Mesendoderm (in vitro differentiated cells): ENCODE measurements at regions not wholly inside any gene's neighbourhood (a gene's known extent, or its start where the extent isn't known, plus 50 kb on each side); places are given as distances from the start of the nearest gene placed in this dataset.
A peak's percentile ranks its signal among the peaks of the same experiment; 100 is the strongest.

Experiments
- DNase-seq: peaks from one replicate; pipeline ENCODE4 v3.0.0; 2013
- H2AK5ac ChIP-seq: 2 replicates; pipeline ENCODE4 v1.6.1; 2013; ENCODE audit warnings: low read length, inconsistent platforms
- H2BK120ac ChIP-seq: 2 replicates; pipeline ENCODE4 v1.6.1; 2013; ENCODE audit warnings: low read depth, mild to moderate bottlenecking, low read length, moderate library complexity, mixed read lengths
- H2BK15ac ChIP-seq: replicated peaks from 2 replicates; pipeline ENCODE4 v1.6.1; 2013; ENCODE audit warnings: low read depth, mild to moderate bottlenecking, moderate library complexity
- H2BK5ac ChIP-seq: 2 replicates; pipeline ENCODE4 v1.6.1; 2013; ENCODE audit warnings: low read length, inconsistent platforms
- H3K18ac ChIP-seq: 2 replicates; pipeline ENCODE4 v1.6.1; 2013; ENCODE audit warnings: mild to moderate bottlenecking, low read length, mixed read lengths
- H3K23ac ChIP-seq: one replicate; pipeline ENCODE4 v1.6.1; 2013; ENCODE audit warnings: low read length
- H3K27ac ChIP-seq: 2 replicates; pipeline ENCODE4 v1.5.1; 2013; ENCODE audit warnings: low read depth, mild to moderate bottlenecking, inconsistent platforms, low read length, moderate library complexity
- H3K27me3 ChIP-seq: 2 replicates; pipeline ENCODE4 v1.6.1; 2013; ENCODE audit warnings: low read length, control low read depth, mild to moderate bottlenecking, inconsistent platforms; ENCODE audit not compliant: insufficient read depth, poor library complexity
- H3K36me3 ChIP-seq: 2 replicates; pipeline ENCODE4 v1.6.1; 2013; ENCODE audit warnings: low read length, inconsistent platforms; ENCODE audit not compliant: control insufficient read depth, insufficient read depth
- H3K4ac ChIP-seq: one replicate; pipeline ENCODE4 v1.6.1; 2013; ENCODE audit warnings: low read depth, mild to moderate bottlenecking, low read length, moderate library complexity
- H3K4me1 ChIP-seq: 2 replicates; pipeline ENCODE4 v1.6.1; 2013; ENCODE audit warnings: low read depth, low read length, inconsistent platforms; ENCODE audit not compliant: control insufficient read depth
- H3K4me2 ChIP-seq: 2 replicates; pipeline ENCODE4 v1.6.1; 2013; ENCODE audit warnings: low read length
- H3K4me3 ChIP-seq: 2 replicates; pipeline ENCODE4 v1.5.1; 2013; ENCODE audit warnings: mild to moderate bottlenecking, low read length
- H3K56ac ChIP-seq: one replicate; pipeline ENCODE4 v1.6.1; 2013; ENCODE audit warnings: low read length
- H3K79me1 ChIP-seq: 2 replicates; pipeline ENCODE4 v1.6.1; 2013; ENCODE audit warnings: low read length, inconsistent platforms
- H3K79me2 ChIP-seq: 2 replicates; pipeline ENCODE4 v1.6.1; 2013; ENCODE audit warnings: mild to moderate bottlenecking, low read length; ENCODE audit not compliant: control insufficient read depth, insufficient read depth
- H3K9ac ChIP-seq: 2 replicates; pipeline ENCODE4 v1.6.1; 2013; ENCODE audit warnings: low read length, inconsistent platforms
- H4K5ac ChIP-seq: one replicate; pipeline ENCODE4 v1.6.1; 2013; ENCODE audit warnings: low read length
- H4K8ac ChIP-seq: one replicate; pipeline ENCODE4 v1.6.1; 2013; ENCODE audit warnings: low read depth, mild to moderate bottlenecking, control low read depth, low read length, moderate library complexity
- WGBS: extraction: QIAGEN DNeasy Blood & Tissue Kit; methylation state at CpG from one replicate; pipeline ENCODE4 v1.1.7; 2013; ENCODE audit warnings: low lambda C conversion rate, missing lambda C conversion rate; ENCODE audit not compliant: insufficient coverage; ENCODE audit errors: extremely low coverage; 5-methylcytosine and 5-hydroxymethylcytosine counted together

GRCh38 chr7:41333511-41333910 is 369.4 kb downstream of the INHBA start:
- Histone ChIP-seq H3K79me1 (no peaks in the 10 kb centered on the region), H3K4ac (no peak overlapping the region), H2BK120ac (no peak overlapping the region), H3K27me3 (no peaks in the 10 kb centered on the region), H3K9ac (no peak overlapping the region), H3K56ac (no peak overlapping the region), H2BK5ac (no peak overlapping the region), H3K27ac (no peak overlapping the region), H4K5ac (no peak overlapping the region), H4K8ac (no peak overlapping the region), H3K4me2 (no peak overlapping the region), H3K23ac (no peak overlapping the region), H3K36me3 (no peaks in the 10 kb centered on the region), H2BK15ac (no peak overlapping the region), H2AK5ac (no peak overlapping the region), H3K4me3 (no peak overlapping the region), H3K79me2 (no peaks in the 10 kb centered on the region), H3K18ac (no peak overlapping the region), H3K4me1 (no peaks in the 10 kb centered on the region)
- DNase-seq, result no peak

GRCh38 chr7:41331194-41331593 is 371.7 kb downstream of the INHBA start:
- no peaks in the 10 kb centered on the region for H3K4me1 ChIP-seq
- no peaks in the 10 kb centered on the region for H3K79me1 ChIP-seq
- WGBS, result no CpG with 5 or more reads among the region's 9 CpGs
- no peak overlapping the region for H2AK5ac ChIP-seq
- H2BK15ac ChIP-seq, result no peak overlapping the region
- H3K56ac ChIP-seq, result no peak overlapping the region
- no peaks in the 10 kb centered on the region for H3K36me3 ChIP-seq
- no peak overlapping the region for H4K8ac ChIP-seq
- no peak overlapping the region for H2BK5ac ChIP-seq
- DNase-seq, result no peak
- H3K23ac ChIP-seq, result no peak overlapping the region
- no peak overlapping the region for H3K4ac ChIP-seq
- H3K4me2 ChIP-seq, result no peak overlapping the region
- H3K27me3 ChIP-seq, result no peaks in the 10 kb centered on the region
- no peak overlapping the region for H3K18ac ChIP-seq
- H3K4me3 ChIP-seq, result no peak overlapping the region
- H3K9ac ChIP-seq, result no peak overlapping the region
- no peak overlapping the region for H3K27ac ChIP-seq
- no peaks in the 10 kb centered on the region for H3K79me2 ChIP-seq
- no peak overlapping the region for H4K5ac ChIP-seq
- H2BK120ac ChIP-seq, result no peak overlapping the region

GRCh38 chr7:41328544-41328943 is 374.3 kb downstream of the INHBA start:
- Histone ChIP-seq H3K4ac (no peak overlapping the region), H3K4me2 (no peak overlapping the region), H3K9ac (no peak overlapping the region), H3K4me3 (no peak overlapping the region), H4K8ac (no peak overlapping the region), H3K4me1 (no peaks in the 10 kb centered on the region), H2BK120ac (no peak overlapping the region), H3K23ac (no peak overlapping the region), H3K79me1 (no peaks in the 10 kb centered on the region), H2BK5ac (no peak overlapping the region), H3K27ac (no peak overlapping the region), H3K18ac (no peak overlapping the region), H3K27me3 (no peaks in the 10 kb centered on the region), H2BK15ac (no peak overlapping the region), H2AK5ac (no peak overlapping the region), H4K5ac (no peak overlapping the region), H3K56ac (no peak overlapping the region), H3K36me3 (no peaks in the 10 kb centered on the region), H3K79me2 (no peaks in the 10 kb centered on the region)
- no peak for DNase-seq
- WGBS, result no CpG with 5 or more reads among the region's 3 CpGs

- WGBS, result no CpG with 5 or more reads among the region's 3 CpGs
- no peak overlapping the region for H2AK5ac ChIP-seq
- H3K56ac ChIP-seq, result no peak overlapping the region
- H3K79me2 ChIP-seq, result no peaks in the 10 kb centered on the region
- H3K79me1 ChIP-seq, result no peaks in the 10 kb centered on the region
- no peak overlapping the region for H3K27ac ChIP-seq
- H3K4ac ChIP-seq, result no peak overlapping the region
- no peak overlapping the region for H2BK120ac ChIP-seq
- H3K4me2 ChIP-seq, result no peak overlapping the region
- no peak overlapping the region for H2BK5ac ChIP-seq
- H3K4me1 ChIP-seq, result no peaks in the 10 kb centered on the region
- H2BK15ac ChIP-seq, result no peak overlapping the region
- H4K5ac ChIP-seq, result no peak overlapping the region
- no peak for DNase-seq
- no peak overlapping the region for H3K9ac ChIP-seq
- H3K27me3 ChIP-seq, result no peaks in the 10 kb centered on the region
- H3K4me3 ChIP-seq, result no peak overlapping the region
- H3K18ac ChIP-seq, result no peak overlapping the region
- no peak overlapping the region for H4K8ac ChIP-seq
- no peaks in the 10 kb centered on the region for H3K36me3 ChIP-seq
- H3K23ac ChIP-seq, result no peak overlapping the region
Observed at GRCh38 chr7:41328131-41328530, 374.8 kb downstream of the INHBA start.

- Histone ChIP-seq H2BK120ac (no peak overlapping the region), H2BK5ac (no peak overlapping the region), H3K4ac (no peak overlapping the region), H4K8ac (no peak overlapping the region), H3K56ac (no peak overlapping the region), H3K36me3 (no peaks in the 10 kb centered on the region), H3K18ac (no peak overlapping the region), H2AK5ac (no peak overlapping the region), H3K27me3 (no peaks in the 10 kb centered on the region), H3K79me1 (no peaks in the 10 kb centered on the region), H3K4me1 (no peaks in the 10 kb centered on the region), H2BK15ac (no peak overlapping the region), H3K27ac (no peak overlapping the region), H3K4me2 (no peak overlapping the region), H3K9ac (no peak overlapping the region), H3K4me3 (no peak overlapping the region), H3K79me2 (no peaks in the 10 kb centered on the region), H4K5ac (no peak overlapping the region), H3K23ac (no peak overlapping the region)
- WGBS, result 100% methylated on average over 1 of the region's 1 CpG
- no peak for DNase-seq
Observed at GRCh38 chr7:41326616-41327015, 376.3 kb downstream of the INHBA start.

- Histone ChIP-seq H2AK5ac (no peak overlapping the region), H2BK15ac (no peak overlapping the region), H3K36me3 (no peaks in the 10 kb centered on the region), H3K56ac (no peak overlapping the region), H3K4me1 (no peaks in the 10 kb centered on the region), H4K8ac (no peak overlapping the region), H3K23ac (no peak overlapping the region), H3K79me1 (no peaks in the 10 kb centered on the region), H3K27me3 (no peaks in the 10 kb centered on the region), H3K4me2 (no peak overlapping the region), H3K18ac (no peak overlapping the region), H2BK120ac (no peak overlapping the region), H3K4me3 (no peak overlapping the region), H3K27ac (no peak overlapping the region), H3K9ac (no peak overlapping the region), H2BK5ac (no peak overlapping the region), H4K5ac (no peak overlapping the region), H3K79me2 (no peaks in the 10 kb centered on the region), H3K4ac (no peak overlapping the region)
- DNase-seq, result peak; percentile 3
- WGBS, result no CpG with 5 or more reads among the region's 3 CpGs
Observed at GRCh38 chr7:41323806-41324205, 379.1 kb downstream of the INHBA start.
